ENCODE measurements at regions not wholly inside any gene's neighbourhood (a gene's known extent, or its start where the extent isn't known, plus 50 kb on each side); places are given as distances from the start of the nearest gene placed in this dataset.

DNA sequence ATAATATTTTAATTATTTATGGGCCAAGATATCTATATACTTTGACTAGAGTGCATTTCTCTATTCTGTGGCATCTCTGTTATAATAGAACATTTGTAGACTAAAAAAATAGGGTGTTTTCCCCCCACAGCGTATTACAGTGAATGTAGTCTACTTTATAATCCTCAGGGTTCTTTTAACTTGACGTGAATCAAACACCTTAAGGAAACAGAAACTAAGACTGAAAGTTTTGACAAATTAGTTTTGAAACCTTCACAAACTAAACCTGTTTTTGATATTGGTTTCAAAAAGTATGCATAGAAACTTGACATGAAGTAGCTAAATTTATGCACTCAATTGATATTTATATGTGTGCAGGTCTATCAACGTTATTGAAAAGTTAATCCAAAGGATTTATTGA, 1963.1 kb upstream of the TENM3 start:
- TF ChIP-seq, protein P1, sequence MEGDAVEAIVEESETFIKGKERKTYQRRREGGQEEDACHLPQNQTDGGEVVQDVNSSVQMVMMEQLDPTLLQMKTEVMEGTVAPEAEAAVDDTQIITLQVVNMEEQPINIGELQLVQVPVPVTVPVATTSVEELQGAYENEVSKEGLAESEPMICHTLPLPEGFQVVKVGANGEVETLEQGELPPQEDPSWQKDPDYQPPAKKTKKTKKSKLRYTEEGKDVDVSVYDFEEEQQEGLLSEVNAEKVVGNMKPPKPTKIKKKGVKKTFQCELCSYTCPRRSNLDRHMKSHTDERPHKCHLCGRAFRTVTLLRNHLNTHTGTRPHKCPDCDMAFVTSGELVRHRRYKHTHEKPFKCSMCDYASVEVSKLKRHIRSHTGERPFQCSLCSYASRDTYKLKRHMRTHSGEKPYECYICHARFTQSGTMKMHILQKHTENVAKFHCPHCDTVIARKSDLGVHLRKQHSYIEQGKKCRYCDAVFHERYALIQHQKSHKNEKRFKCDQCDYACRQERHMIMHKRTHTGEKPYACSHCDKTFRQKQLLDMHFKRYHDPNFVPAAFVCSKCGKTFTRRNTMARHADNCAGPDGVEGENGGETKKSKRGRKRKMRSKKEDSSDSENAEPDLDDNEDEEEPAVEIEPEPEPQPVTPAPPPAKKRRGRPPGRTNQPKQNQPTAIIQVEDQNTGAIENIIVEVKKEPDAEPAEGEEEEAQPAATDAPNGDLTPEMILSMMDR (IDR thresholded peaks at IDR 0.05) = no peak
- TF ChIP-seq POLR2AphosphoS5 (IDR thresholded peaks at IDR 0.05; ENCODE audit: insufficient read depth in 1 of 2, low read depth in 1 of 2) = no peak

Data from vagina (tissue), 2 donors.